ENCODE measurements at regions not wholly inside any gene's neighbourhood (a gene's known extent, or its start where the extent isn't known, plus 50 kb on each side); places are given as distances from the start of the nearest gene placed in this dataset.

GRCh38 chr6:147826698-147827097 lies 318.2 kb downstream of the SAMD5 start:
- peaks cover 24% of the 10 kb centered on the region for H3K27me3 ChIP-seq (ENCODE audit: insufficient read depth, low read length)
- H2AFZ ChIP-seq (ENCODE audit: low read depth, low read length) = no peak overlapping the region
- no peak overlapping the region for H3K4me3 ChIP-seq (ENCODE audit: low read length)
- no peaks in the 10 kb centered on the region for H3K36me3 ChIP-seq (ENCODE audit: insufficient read depth, low read length)
- no peaks in the 10 kb centered on the region for H3K9me3 ChIP-seq (ENCODE audit: low read length)
- H3K4me1 ChIP-seq (ENCODE audit: insufficient read depth, low read length) = peaks cover under 1% of the 10 kb centered on the region

GRCh38 chr6:147829418-147829817 lies 320.9 kb downstream of the SAMD5 start:
- Histone ChIP-seq H3K4me3 (ENCODE audit: low read length) (no peak overlapping the region), H3K36me3 (ENCODE audit: insufficient read depth, low read length) (no peaks in the 10 kb centered on the region), H3K27me3 (ENCODE audit: insufficient read depth, low read length) (peaks cover 14% of the 10 kb centered on the region), H2AFZ (ENCODE audit: low read depth, low read length) (no peak overlapping the region), H3K9me3 (ENCODE audit: low read length) (no peaks in the 10 kb centered on the region), H3K4me1 (ENCODE audit: insufficient read depth, low read length) (no peaks in the 10 kb centered on the region)

- Histone ChIP-seq H3K4me3 (ENCODE audit: low read length) (no peak overlapping the region), H3K36me3 (ENCODE audit: insufficient read depth, low read length) (no peaks in the 10 kb centered on the region), H3K4me1 (ENCODE audit: insufficient read depth, low read length) (no peaks in the 10 kb centered on the region), H3K9me3 (ENCODE audit: low read length) (no peaks in the 10 kb centered on the region), H3K27me3 (ENCODE audit: insufficient read depth, low read length) (peaks cover 14% of the 10 kb centered on the region), H2AFZ (ENCODE audit: low read depth, low read length) (no peak overlapping the region)
These were observed 321.3 kb downstream of the SAMD5 start for GRCh38 chr6:147829835-147830234.

GRCh38 chr6:147831356-147831755 lies 322.9 kb downstream of the SAMD5 start:
- peaks cover 6% of the 10 kb centered on the region for H3K27me3 ChIP-seq (ENCODE audit: insufficient read depth, low read length)
- H3K9me3 ChIP-seq (ENCODE audit: low read length) = no peaks in the 10 kb centered on the region
- H3K4me3 ChIP-seq (ENCODE audit: low read length) = no peak overlapping the region
- no peaks in the 10 kb centered on the region for H3K36me3 ChIP-seq (ENCODE audit: insufficient read depth, low read length)
- no peaks in the 10 kb centered on the region for H3K4me1 ChIP-seq (ENCODE audit: insufficient read depth, low read length)
- H2AFZ ChIP-seq (ENCODE audit: low read depth, low read length) = no peak overlapping the region

GRCh38 chr6:147833607-147834006 lies 325.1 kb downstream of the SAMD5 start:
- Histone ChIP-seq H3K4me3 (ENCODE audit: low read length) (no peak overlapping the region), H3K4me1 (ENCODE audit: insufficient read depth, low read length) (no peaks in the 10 kb centered on the region), H3K36me3 (ENCODE audit: insufficient read depth, low read length) (no peaks in the 10 kb centered on the region), H2AFZ (ENCODE audit: low read depth, low read length) (no peak overlapping the region), H3K9me3 (ENCODE audit: low read length) (no peaks in the 10 kb centered on the region), H3K27me3 (ENCODE audit: insufficient read depth, low read length) (peaks cover 3% of the 10 kb centered on the region)

GRCh38 chr6:147834084-147834776 lies 325.7 kb downstream of the SAMD5 start:
- H3K4me3 ChIP-seq (ENCODE audit: low read length) = no peak overlapping the region
- no peaks in the 10 kb centered on the region for H3K9me3 ChIP-seq (ENCODE audit: low read length)
- no peaks in the 10 kb centered on the region for H3K4me1 ChIP-seq (ENCODE audit: insufficient read depth, low read length)
- peaks cover 3% of the 10 kb centered on the region for H3K27me3 ChIP-seq (ENCODE audit: insufficient read depth, low read length)
- no peaks in the 10 kb centered on the region for H3K36me3 ChIP-seq (ENCODE audit: insufficient read depth, low read length)
- no peak overlapping the region for H2AFZ ChIP-seq (ENCODE audit: low read depth, low read length)

GRCh38 chr6:147837540-147837939 lies 329.1 kb downstream of the SAMD5 start:
- Histone ChIP-seq H3K4me3 (ENCODE audit: low read length) (no peak overlapping the region), H3K9me3 (ENCODE audit: low read length) (no peaks in the 10 kb centered on the region), H3K36me3 (ENCODE audit: insufficient read depth, low read length) (no peaks in the 10 kb centered on the region), H3K4me1 (ENCODE audit: insufficient read depth, low read length) (no peaks in the 10 kb centered on the region), H2AFZ (ENCODE audit: low read depth, low read length) (no peak overlapping the region), H3K27me3 (ENCODE audit: insufficient read depth, low read length) (peaks cover 3% of the 10 kb centered on the region)

GRCh38 chr6:147839708-147840610 lies 331.5 kb downstream of the SAMD5 start:
- no peak overlapping the region for H3K4me3 ChIP-seq (ENCODE audit: low read length)
- no peaks in the 10 kb centered on the region for H3K9me3 ChIP-seq (ENCODE audit: low read length)
- peaks cover 3% of the 10 kb centered on the region for H3K27me3 ChIP-seq (ENCODE audit: insufficient read depth, low read length)
- H3K36me3 ChIP-seq (ENCODE audit: insufficient read depth, low read length) = no peaks in the 10 kb centered on the region
- H2AFZ ChIP-seq (ENCODE audit: low read depth, low read length) = no peak overlapping the region
- H3K4me1 ChIP-seq (ENCODE audit: insufficient read depth, low read length) = no peaks in the 10 kb centered on the region

GRCh38 chr6:147841547-147842148 lies 333.2 kb downstream of the SAMD5 start:
- no peak overlapping the region for H2AFZ ChIP-seq (ENCODE audit: low read depth, low read length)
- no peak overlapping the region for H3K4me3 ChIP-seq (ENCODE audit: low read length)
- H3K36me3 ChIP-seq (ENCODE audit: insufficient read depth, low read length) = no peaks in the 10 kb centered on the region
- H3K9me3 ChIP-seq (ENCODE audit: low read length) = no peaks in the 10 kb centered on the region
- peaks cover 3% of the 10 kb centered on the region for H3K27me3 ChIP-seq (ENCODE audit: insufficient read depth, low read length)
- H3K4me1 ChIP-seq (ENCODE audit: insufficient read depth, low read length) = no peaks in the 10 kb centered on the region

- Histone ChIP-seq H3K36me3 (ENCODE audit: insufficient read depth, low read length) (no peaks in the 10 kb centered on the region), H2AFZ (ENCODE audit: low read depth, low read length) (no peak overlapping the region), H3K4me1 (ENCODE audit: insufficient read depth, low read length) (peaks cover 4% of the 10 kb centered on the region), H3K27me3 (ENCODE audit: insufficient read depth, low read length) (no peaks in the 10 kb centered on the region), H3K4me3 (ENCODE audit: low read length) (no peak overlapping the region), H3K9me3 (ENCODE audit: low read length) (no peaks in the 10 kb centered on the region)
These were observed 341.2 kb downstream of the SAMD5 start for GRCh38 chr6:147849401-147850330.

GRCh38 chr6:147852772-147853171 lies 344.3 kb downstream of the SAMD5 start:
- H2AFZ ChIP-seq (ENCODE audit: low read depth, low read length) = no peak overlapping the region
- no peaks in the 10 kb centered on the region for H3K36me3 ChIP-seq (ENCODE audit: insufficient read depth, low read length)
- H3K4me1 ChIP-seq (ENCODE audit: insufficient read depth, low read length) = peaks cover 4% of the 10 kb centered on the region
- no peaks in the 10 kb centered on the region for H3K9me3 ChIP-seq (ENCODE audit: low read length)
- no peak overlapping the region for H3K4me3 ChIP-seq (ENCODE audit: low read length)
- H3K27me3 ChIP-seq (ENCODE audit: insufficient read depth, low read length) = no peaks in the 10 kb centered on the region

- H3K27me3 ChIP-seq (ENCODE audit: insufficient read depth, low read length) = no peaks in the 10 kb centered on the region
- H3K4me3 ChIP-seq (ENCODE audit: low read length) = no peak overlapping the region
- peaks cover 4% of the 10 kb centered on the region for H3K4me1 ChIP-seq (ENCODE audit: insufficient read depth, low read length)
- H2AFZ ChIP-seq (ENCODE audit: low read depth, low read length) = no peak overlapping the region
- H3K9me3 ChIP-seq (ENCODE audit: low read length) = no peaks in the 10 kb centered on the region
- no peaks in the 10 kb centered on the region for H3K36me3 ChIP-seq (ENCODE audit: insufficient read depth, low read length)
These were observed 345.1 kb downstream of the SAMD5 start for GRCh38 chr6:147853574-147853973.
